ENCODE measurements at regions not wholly inside any gene's neighbourhood (a gene's known extent, or its start where the extent isn't known, plus 50 kb on each side); places are given as distances from the start of the nearest gene placed in this dataset.

DNA sequence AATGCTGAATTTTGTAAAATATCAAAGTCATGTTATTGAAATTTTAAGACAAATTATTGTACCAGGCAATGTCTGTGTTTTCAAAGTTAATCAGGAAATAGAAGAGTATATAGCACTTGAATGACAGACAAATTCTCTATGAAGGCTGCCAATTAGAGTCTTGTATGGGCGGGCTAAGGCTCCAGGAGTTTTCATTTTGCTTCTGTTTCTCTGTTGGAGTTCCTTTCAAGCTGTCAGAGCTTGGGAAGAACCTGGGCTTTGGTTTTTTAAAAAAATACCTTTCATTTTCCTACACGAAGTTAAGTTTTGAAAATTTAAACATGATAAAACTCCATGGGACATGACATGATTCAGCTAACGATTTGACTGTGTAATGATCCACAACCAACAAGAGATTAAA lies 339.0 kb upstream of the KCNH7 start:
- no peaks in the 10 kb centered on the region for H3K36me3 ChIP-seq (ENCODE audit: control insufficient read depth, insufficient read depth, low read length)
- H3K27me3 ChIP-seq (ENCODE audit: control insufficient read depth, insufficient read depth, low read length, poor library complexity, severe bottlenecking) = no peaks in the 10 kb centered on the region
- 88 to 93% methylated on average over 1 to 2 of the region's 3 CpGs for WGBS, 2 experiments
- H3K27ac ChIP-seq (ENCODE audit: insufficient read depth, low read depth, low read length, poor library complexity, severe bottlenecking) = no peak overlapping the region
- no peaks in the 10 kb centered on the region for H3K9me3 ChIP-seq (ENCODE audit: control insufficient read depth, low read length)
- H3K4me3 ChIP-seq (ENCODE audit: insufficient read depth, low read depth, low read length) = no peak overlapping the region
- H3K4me1 ChIP-seq (ENCODE audit: control insufficient read depth, insufficient read depth, low read length) = no peaks in the 10 kb centered on the region

DNA sequence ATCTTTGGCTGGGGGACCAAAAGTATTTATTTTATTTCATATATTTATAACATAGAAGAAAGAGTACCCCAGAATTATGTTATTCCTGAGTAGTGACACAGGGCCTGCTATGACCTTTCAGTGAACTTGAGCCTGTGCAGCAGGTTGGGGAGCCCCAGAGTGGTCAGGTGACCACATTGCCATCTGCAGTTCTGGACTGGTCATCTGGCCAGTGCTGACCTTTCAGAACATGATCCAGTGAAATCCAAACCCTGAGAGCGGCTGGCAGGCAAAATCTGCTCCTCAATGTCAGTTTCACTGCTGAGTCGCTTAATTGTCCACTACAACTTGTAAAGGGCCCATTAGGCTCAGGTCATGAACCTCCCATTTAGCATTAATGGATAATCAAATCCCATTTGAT lies 336.7 kb upstream of the KCNH7 start:
- no peaks in the 10 kb centered on the region for H3K4me1 ChIP-seq (ENCODE audit: control insufficient read depth, insufficient read depth, low read length)
- H3K27me3 ChIP-seq (ENCODE audit: control insufficient read depth, insufficient read depth, low read length, poor library complexity, severe bottlenecking) = no peaks in the 10 kb centered on the region
- H3K27ac ChIP-seq (ENCODE audit: insufficient read depth, low read depth, low read length, poor library complexity, severe bottlenecking) = no peak overlapping the region
- no peak overlapping the region for H3K4me3 ChIP-seq (ENCODE audit: insufficient read depth, low read depth, low read length)
- 92 to 94% methylated on average over 2 of the region's 2 CpGs for WGBS, 2 experiments
- H3K36me3 ChIP-seq (ENCODE audit: control insufficient read depth, insufficient read depth, low read length) = no peaks in the 10 kb centered on the region
- H3K9me3 ChIP-seq (ENCODE audit: control insufficient read depth, low read length) = no peaks in the 10 kb centered on the region

DNA sequence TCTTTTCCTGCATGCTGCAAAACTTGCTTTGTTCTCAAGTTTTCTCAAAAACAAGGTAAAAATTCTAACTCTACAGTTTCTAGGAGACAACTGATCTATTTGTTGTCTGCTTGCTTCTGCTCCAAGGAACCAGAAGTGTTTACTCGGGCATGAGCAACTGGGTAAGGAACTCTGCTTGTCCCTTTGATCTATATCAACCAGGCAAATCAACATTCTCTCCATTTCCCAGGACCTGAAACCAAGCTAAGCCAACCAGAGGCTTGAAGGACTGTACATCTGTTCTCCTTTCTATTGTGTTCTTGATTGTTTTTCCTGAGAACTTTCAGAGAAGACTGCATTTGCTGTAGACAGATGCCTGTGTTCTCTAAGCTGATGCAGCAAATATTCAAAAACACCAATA lies 335.0 kb upstream of the KCNH7 start:
- no peaks in the 10 kb centered on the region for H3K4me1 ChIP-seq (ENCODE audit: control insufficient read depth, insufficient read depth, low read length)
- no peaks in the 10 kb centered on the region for H3K36me3 ChIP-seq (ENCODE audit: control insufficient read depth, insufficient read depth, low read length)
- no peaks in the 10 kb centered on the region for H3K9me3 ChIP-seq (ENCODE audit: control insufficient read depth, low read length)
- 91 to 94% methylated on average over 1 of the region's 1 CpG for WGBS, 2 experiments
- no peak overlapping the region for H3K27ac ChIP-seq (ENCODE audit: insufficient read depth, low read depth, low read length, poor library complexity, severe bottlenecking)
- no peaks in the 10 kb centered on the region for H3K27me3 ChIP-seq (ENCODE audit: control insufficient read depth, insufficient read depth, low read length, poor library complexity, severe bottlenecking)
- no peak overlapping the region for H3K4me3 ChIP-seq (ENCODE audit: insufficient read depth, low read depth, low read length)

DNA sequence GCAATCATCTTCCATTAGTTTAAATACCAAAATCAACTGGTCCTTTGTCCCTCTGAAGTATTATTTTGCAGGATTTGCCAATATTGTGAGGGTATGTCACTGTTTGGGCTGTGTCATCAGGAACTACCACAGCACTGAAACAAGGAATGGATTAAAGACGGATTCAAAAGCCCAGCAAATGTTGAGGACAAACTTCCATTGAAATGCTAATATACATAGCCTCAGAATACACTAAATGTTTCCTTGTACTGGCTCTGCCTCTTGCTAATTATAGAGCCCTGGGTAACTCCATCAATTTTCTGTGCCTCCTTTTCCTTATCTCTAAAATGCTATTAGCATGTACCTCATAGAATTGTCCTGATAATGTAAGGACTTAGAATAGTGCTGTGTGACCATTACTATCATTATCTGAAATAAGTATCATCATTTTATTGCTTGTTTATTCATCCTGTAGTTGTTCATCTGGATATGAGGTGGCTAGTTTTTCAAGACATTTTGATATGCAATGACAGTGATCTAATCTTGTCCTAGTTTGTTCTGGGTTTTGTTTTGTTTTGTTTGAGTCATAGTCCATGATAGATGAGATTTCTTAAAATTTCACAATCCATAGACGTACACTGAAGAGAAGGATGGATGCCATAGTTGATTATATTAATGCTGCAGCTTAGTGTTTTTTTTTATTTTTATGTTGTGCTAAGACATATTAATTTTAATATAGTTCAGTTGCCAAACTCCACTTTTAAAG lies 333.4 kb upstream of the KCNH7 start:
- WGBS, 2 experiments = 60 to 63% methylated on average over 2 of the region's 2 CpGs

DNA sequence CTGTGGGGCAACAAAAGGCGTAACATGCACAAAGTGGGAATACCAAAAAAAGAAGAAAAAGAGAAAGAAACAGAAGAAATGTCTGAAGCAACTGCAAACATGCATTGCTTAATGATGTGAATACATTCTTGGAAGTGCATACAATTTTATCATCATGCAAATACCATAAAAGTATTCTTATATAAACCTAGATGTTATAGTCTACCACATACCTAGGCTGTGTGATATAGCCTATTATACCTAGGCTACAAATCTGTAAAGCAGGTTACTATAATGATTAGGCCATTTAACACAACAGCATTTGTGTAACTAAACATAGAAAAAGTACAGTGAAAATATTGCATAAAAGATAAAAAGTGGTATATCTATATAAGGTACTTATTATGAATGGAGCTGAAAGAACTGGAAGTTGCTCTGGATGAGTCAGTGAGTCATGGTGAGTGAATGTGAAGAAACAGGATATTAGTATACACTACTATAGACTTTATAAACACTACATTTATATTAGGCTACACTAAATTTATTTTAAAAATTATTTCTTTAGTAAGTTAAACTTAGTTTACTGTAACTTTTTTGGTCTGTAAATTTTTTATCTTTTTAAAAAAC lies 319.4 kb upstream of the KCNH7 start:
- Histone ChIP-seq H3K27ac (ENCODE audit: insufficient read depth, low read depth, low read length, poor library complexity, severe bottlenecking) (no peak overlapping the region), H3K4me3 (ENCODE audit: insufficient read depth, low read depth, low read length) (no peak overlapping the region), H3K27me3 (ENCODE audit: control insufficient read depth, insufficient read depth, low read length, poor library complexity, severe bottlenecking) (no peaks in the 10 kb centered on the region), H3K36me3 (ENCODE audit: control insufficient read depth, insufficient read depth, low read length) (no peaks in the 10 kb centered on the region), H3K4me1 (ENCODE audit: control insufficient read depth, insufficient read depth, low read length) (no peaks in the 10 kb centered on the region), H3K9me3 (ENCODE audit: control insufficient read depth, low read length) (no peaks in the 10 kb centered on the region)
- 32 to 44% methylated on average over 1 of the region's 1 CpG for WGBS, 2 experiments

More for the DNA sequence above, 333.4 kb upstream of the KCNH7 start:
- no peaks in the 10 kb centered on the region for H3K9me3 ChIP-seq (ENCODE audit: control insufficient read depth, low read length)
- H3K36me3 ChIP-seq (ENCODE audit: control insufficient read depth, insufficient read depth, low read length) = no peaks in the 10 kb centered on the region
- no peak overlapping the region for H3K4me3 ChIP-seq (ENCODE audit: insufficient read depth, low read depth, low read length)
- H3K27ac ChIP-seq (ENCODE audit: insufficient read depth, low read depth, low read length, poor library complexity, severe bottlenecking) = no peak overlapping the region
- H3K4me1 ChIP-seq (ENCODE audit: control insufficient read depth, insufficient read depth, low read length) = no peaks in the 10 kb centered on the region
- H3K27me3 ChIP-seq (ENCODE audit: control insufficient read depth, insufficient read depth, low read length, poor library complexity, severe bottlenecking) = no peaks in the 10 kb centered on the region

DNA sequence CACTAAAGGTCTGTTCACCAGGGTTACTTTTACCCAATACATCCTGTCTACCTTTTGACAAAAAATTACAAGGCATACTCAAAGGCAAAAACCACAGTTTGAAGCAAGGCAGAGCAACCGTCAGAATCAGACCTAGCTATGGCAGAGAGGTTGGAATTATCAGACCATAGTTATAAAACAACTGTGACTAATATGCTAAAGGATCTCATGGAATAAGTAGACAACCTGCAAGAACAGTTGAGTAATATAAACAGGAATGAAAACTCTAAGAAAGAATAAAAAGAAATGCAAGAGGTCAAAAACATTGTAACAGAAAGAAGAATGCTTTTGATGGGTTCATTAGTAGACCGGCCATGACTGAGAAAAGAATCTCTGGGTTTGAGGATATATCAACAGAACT lies 318.8 kb upstream of the KCNH7 start:
- Histone ChIP-seq H3K4me1 (ENCODE audit: control insufficient read depth, insufficient read depth, low read length) (no peaks in the 10 kb centered on the region), H3K36me3 (ENCODE audit: control insufficient read depth, insufficient read depth, low read length) (no peaks in the 10 kb centered on the region), H3K4me3 (ENCODE audit: insufficient read depth, low read depth, low read length) (no peak overlapping the region), H3K9me3 (ENCODE audit: control insufficient read depth, low read length) (no peaks in the 10 kb centered on the region), H3K27ac (ENCODE audit: insufficient read depth, low read depth, low read length, poor library complexity, severe bottlenecking) (no peak overlapping the region), H3K27me3 (ENCODE audit: control insufficient read depth, insufficient read depth, low read length, poor library complexity, severe bottlenecking) (no peaks in the 10 kb centered on the region)
- WGBS, 2 experiments = 83 to 87% methylated on average over 1 to 2 of the region's 2 CpGs

DNA sequence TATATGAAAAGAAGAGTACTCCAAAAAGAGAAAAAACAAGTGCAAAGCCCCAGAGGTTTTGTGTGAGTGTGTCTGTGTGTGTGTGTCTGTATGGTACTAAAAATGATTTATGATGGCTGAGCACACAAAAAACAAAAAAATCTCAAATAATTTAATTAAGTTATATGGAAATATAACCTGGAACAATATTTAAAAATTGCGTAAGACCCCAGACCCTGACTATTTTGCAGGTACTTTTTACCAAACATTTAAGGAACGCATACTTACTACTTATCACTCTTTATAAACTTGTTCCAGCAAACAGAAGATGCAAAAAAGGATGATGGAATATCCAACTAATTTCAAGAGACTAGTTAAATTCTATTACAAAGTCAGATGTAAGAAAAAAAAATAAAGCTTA lies 317.4 kb upstream of the KCNH7 start:
- WGBS, 2 experiments = 83 to 90% methylated on average over 1 to 2 of the region's 2 CpGs
- H3K9me3 ChIP-seq (ENCODE audit: control insufficient read depth, low read length) = no peaks in the 10 kb centered on the region
- H3K4me1 ChIP-seq (ENCODE audit: control insufficient read depth, insufficient read depth, low read length) = no peaks in the 10 kb centered on the region
- no peak overlapping the region for H3K27ac ChIP-seq (ENCODE audit: insufficient read depth, low read depth, low read length, poor library complexity, severe bottlenecking)
- H3K27me3 ChIP-seq (ENCODE audit: control insufficient read depth, insufficient read depth, low read length, poor library complexity, severe bottlenecking) = no peaks in the 10 kb centered on the region
- no peaks in the 10 kb centered on the region for H3K36me3 ChIP-seq (ENCODE audit: control insufficient read depth, insufficient read depth, low read length)
- no peak overlapping the region for H3K4me3 ChIP-seq (ENCODE audit: insufficient read depth, low read depth, low read length)

DNA sequence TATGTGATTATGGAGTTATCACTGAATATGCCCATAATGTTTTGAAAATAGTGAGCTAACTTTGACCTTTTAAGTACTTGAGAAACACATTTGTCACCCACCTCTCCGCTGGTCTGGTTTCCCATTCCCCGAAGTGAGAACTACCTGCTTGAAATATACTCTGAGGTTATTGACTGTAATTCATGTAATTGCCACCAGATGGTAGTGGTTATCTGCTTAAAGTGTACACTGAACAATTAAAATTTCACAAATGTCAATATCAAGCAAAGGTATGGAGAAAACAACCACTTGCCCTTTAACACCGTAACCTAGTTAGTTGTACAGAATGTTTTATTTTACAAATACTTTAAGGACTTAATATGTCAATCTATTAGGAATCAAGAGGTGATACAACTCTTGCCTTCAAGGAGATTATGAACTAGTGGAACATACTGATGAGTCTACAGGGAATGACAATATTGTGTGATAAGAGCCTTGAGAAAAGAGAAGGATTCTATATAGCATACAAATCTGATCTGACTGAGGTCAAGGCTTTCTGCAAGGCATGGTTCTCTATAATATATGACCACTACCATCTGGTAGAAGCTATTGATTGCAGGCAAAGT lies 316.8 kb upstream of the KCNH7 start:
- no peak overlapping the region for H3K4me3 ChIP-seq (ENCODE audit: insufficient read depth, low read depth, low read length)
- no peaks in the 10 kb centered on the region for H3K27me3 ChIP-seq (ENCODE audit: control insufficient read depth, insufficient read depth, low read length, poor library complexity, severe bottlenecking)
- no peaks in the 10 kb centered on the region for H3K36me3 ChIP-seq (ENCODE audit: control insufficient read depth, insufficient read depth, low read length)
- H3K27ac ChIP-seq (ENCODE audit: insufficient read depth, low read depth, low read length, poor library complexity, severe bottlenecking) = no peak overlapping the region
- no peaks in the 10 kb centered on the region for H3K4me1 ChIP-seq (ENCODE audit: control insufficient read depth, insufficient read depth, low read length)
- H3K9me3 ChIP-seq (ENCODE audit: control insufficient read depth, low read length) = no peaks in the 10 kb centered on the region
- 85 to 86% methylated on average over 2 of the region's 3 CpGs for WGBS, 2 experiments

DNA sequence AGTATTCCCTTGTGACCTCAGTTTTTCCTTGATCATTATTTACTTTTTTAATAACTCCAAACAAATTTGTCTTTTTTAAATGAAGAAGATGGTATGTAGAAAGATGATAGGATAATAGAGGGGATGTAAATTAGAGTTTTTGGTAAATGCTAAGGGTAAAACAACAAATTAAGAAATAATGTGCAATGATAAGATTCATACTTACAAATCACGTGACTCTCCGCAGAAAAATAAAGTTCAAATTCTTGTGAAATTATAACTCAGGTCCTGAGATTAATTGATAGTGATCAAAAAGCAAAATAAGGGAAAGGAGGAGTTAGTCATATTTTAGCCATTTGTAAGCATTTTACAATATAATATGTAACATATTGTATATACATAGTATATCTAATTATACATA lies 304.1 kb upstream of the KCNH7 start:
- Histone ChIP-seq H3K4me3 (ENCODE audit: insufficient read depth, low read depth, low read length) (no peak overlapping the region), H3K4me1 (ENCODE audit: control insufficient read depth, insufficient read depth, low read length) (no peaks in the 10 kb centered on the region), H3K27me3 (ENCODE audit: control insufficient read depth, insufficient read depth, low read length, poor library complexity, severe bottlenecking) (no peaks in the 10 kb centered on the region), H3K27ac (ENCODE audit: insufficient read depth, low read depth, low read length, poor library complexity, severe bottlenecking) (no peak overlapping the region), H3K9me3 (ENCODE audit: control insufficient read depth, low read length) (no peaks in the 10 kb centered on the region), H3K36me3 (ENCODE audit: control insufficient read depth, insufficient read depth, low read length) (no peaks in the 10 kb centered on the region)
- WGBS, 2 experiments = 96% methylated on average over 2 of the region's 2 CpGs; no CpG with 5 or more reads in 1 of the 2 experiments

DNA sequence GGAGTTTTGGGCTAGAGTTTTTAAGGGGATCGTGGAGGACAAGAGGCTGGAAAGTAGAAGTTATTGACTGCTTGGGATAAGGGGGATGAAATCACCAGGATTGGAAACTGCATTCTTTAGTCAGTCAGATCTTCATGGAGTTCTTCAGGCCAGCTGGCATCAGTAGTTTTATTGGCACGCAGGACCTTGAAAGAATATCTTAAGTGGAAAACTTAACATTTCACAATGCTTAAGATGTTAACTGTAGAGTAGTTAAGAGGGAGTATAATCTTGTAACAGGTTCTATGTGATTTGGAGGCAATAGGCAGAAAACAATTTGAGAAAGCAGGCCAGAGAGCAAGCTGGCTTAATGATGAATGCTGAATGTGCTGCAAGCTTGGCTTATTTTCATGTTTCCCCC lies 300.4 kb upstream of the KCNH7 start:
- no peak overlapping the region for H3K4me3 ChIP-seq (ENCODE audit: insufficient read depth, low read depth, low read length)
- 93 to 96% methylated on average over 2 of the region's 2 CpGs for WGBS, 2 experiments
- H3K36me3 ChIP-seq (ENCODE audit: control insufficient read depth, insufficient read depth, low read length) = no peaks in the 10 kb centered on the region
- no peaks in the 10 kb centered on the region for H3K4me1 ChIP-seq (ENCODE audit: control insufficient read depth, insufficient read depth, low read length)
- H3K9me3 ChIP-seq (ENCODE audit: control insufficient read depth, low read length) = no peaks in the 10 kb centered on the region
- no peak overlapping the region for H3K27ac ChIP-seq (ENCODE audit: insufficient read depth, low read depth, low read length, poor library complexity, severe bottlenecking)
- H3K27me3 ChIP-seq (ENCODE audit: control insufficient read depth, insufficient read depth, low read length, poor library complexity, severe bottlenecking) = no peaks in the 10 kb centered on the region
